Neural cell (in vitro differentiated cells): ENCODE measurements at regions not wholly inside any gene's neighbourhood (a gene's known extent, or its start where the extent isn't known, plus 50 kb on each side); places are given as distances from the start of the nearest gene placed in this dataset.

Source experiments
- CTCF ChIP-seq: fragments of 450-650 bp; IDR thresholded peaks from 2 replicates; pipeline ENCODE4 v1.5.1; 2014; ENCODE audit warnings: antibody characterized with exemption, mild to moderate bottlenecking, moderate library complexity; ENCODE audit not compliant: poor library complexity, severe bottlenecking
- EP300 ChIP-seq: fragments of 450-650 bp; conservative IDR thresholded peaks from 2 replicates; pipeline ENCODE4 v1.6.1; 2014; ENCODE audit warnings: antibody characterized with exemption, mild to moderate bottlenecking, moderate library complexity; ENCODE audit not compliant: poor library complexity, severe bottlenecking
- EZH2 ChIP-seq: fragments of 200-600, 300-800 bp; shearing (Covaris generic), sonication (generic); IDR thresholded peaks from 2 replicates; pipeline ENCODE4 v1.6.1; 2014; ENCODE audit warnings: antibody characterized with exemption, low read length, borderline replicate concordance, mild to moderate bottlenecking; ENCODE audit not compliant: insufficient read depth, poor library complexity, severe bottlenecking
- MXI1 ChIP-seq: fragments of 450-650 bp; conservative IDR thresholded peaks from 2 replicates; pipeline ENCODE4 v1.6.1; 2014; ENCODE audit warnings: antibody characterized with exemption, mild to moderate bottlenecking; ENCODE audit not compliant: poor library complexity, severe bottlenecking
- POLR2AphosphoS5 ChIP-seq: IDR thresholded peaks from 2 replicates; pipeline ENCODE4 v1.6.1; 2012
- REST ChIP-seq: IDR thresholded peaks from 2 replicates; pipeline ENCODE4 v1.6.1; 2012; ENCODE audit warnings: borderline replicate concordance
- TAF1 ChIP-seq: IDR thresholded peaks from 2 replicates; pipeline ENCODE4 v1.6.1; 2012; ENCODE audit warnings: low read depth

- TF ChIP-seq TAF1, result no peak
- TF ChIP-seq REST, result no peak
- no peak for TF ChIP-seq CTCF
- TF ChIP-seq POLR2AphosphoS5, result no peak
- TF ChIP-seq EP300, result no peak
- no peak for TF ChIP-seq EZH2
- no peak for TF ChIP-seq MXI1
Observed at GRCh38 chr1:194908643-194909042, 1699.6 kb downstream of the KCNT2 start.
